ENCODE measurements at regions not wholly inside any gene's neighbourhood (a gene's known extent, or its start where the extent isn't known, plus 50 kb on each side); places are given as distances from the start of the nearest gene placed in this dataset.

DNA sequence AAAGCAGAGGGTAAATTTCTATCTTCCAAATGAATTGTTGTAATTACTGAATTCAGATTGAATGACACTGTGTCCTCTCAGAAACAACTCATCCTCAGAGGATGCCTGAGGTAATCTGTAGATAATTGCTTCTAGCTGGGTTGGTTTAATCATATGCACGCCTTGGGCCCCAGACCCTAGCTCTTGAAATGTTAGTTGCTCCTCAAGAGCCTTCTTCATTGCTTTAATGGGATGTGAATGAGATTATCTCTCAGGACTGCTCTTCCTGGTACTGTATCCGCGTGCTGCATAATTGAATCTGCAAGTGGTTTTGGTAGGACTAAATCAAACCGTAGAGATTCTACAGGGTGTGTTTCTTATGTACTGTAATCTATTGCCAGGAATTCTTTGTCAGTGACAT, 569.3 kb upstream of the NEGR1 start:
- H3K36me3 ChIP-seq (ENCODE audit: control insufficient read depth, insufficient read depth, low read length) = no peaks in the 10 kb centered on the region
- FAIRE-seq (no peak), DNase-seq (ENCODE audit: low read depth) (no peak)
- TF ChIP-seq, protein P1, sequence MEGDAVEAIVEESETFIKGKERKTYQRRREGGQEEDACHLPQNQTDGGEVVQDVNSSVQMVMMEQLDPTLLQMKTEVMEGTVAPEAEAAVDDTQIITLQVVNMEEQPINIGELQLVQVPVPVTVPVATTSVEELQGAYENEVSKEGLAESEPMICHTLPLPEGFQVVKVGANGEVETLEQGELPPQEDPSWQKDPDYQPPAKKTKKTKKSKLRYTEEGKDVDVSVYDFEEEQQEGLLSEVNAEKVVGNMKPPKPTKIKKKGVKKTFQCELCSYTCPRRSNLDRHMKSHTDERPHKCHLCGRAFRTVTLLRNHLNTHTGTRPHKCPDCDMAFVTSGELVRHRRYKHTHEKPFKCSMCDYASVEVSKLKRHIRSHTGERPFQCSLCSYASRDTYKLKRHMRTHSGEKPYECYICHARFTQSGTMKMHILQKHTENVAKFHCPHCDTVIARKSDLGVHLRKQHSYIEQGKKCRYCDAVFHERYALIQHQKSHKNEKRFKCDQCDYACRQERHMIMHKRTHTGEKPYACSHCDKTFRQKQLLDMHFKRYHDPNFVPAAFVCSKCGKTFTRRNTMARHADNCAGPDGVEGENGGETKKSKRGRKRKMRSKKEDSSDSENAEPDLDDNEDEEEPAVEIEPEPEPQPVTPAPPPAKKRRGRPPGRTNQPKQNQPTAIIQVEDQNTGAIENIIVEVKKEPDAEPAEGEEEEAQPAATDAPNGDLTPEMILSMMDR (IDR thresholded peaks at IDR 0.05; ENCODE audit: insufficient read depth, low read length, severe bottlenecking) = no peak
- H3K27me3 ChIP-seq (ENCODE audit: control insufficient read depth, insufficient read depth, low read length) = no peaks in the 10 kb centered on the region
- H3K4me3 ChIP-seq (ENCODE audit: low read depth, low read length) = no peak overlapping the region

- Histone ChIP-seq H3K27me3 (ENCODE audit: control insufficient read depth, insufficient read depth, low read length) (no peaks in the 10 kb centered on the region), H3K4me3 (ENCODE audit: low read depth, low read length) (no peak overlapping the region)
- FAIRE-seq = no peak
Measured at GRCh38 chr1:72848997-72849396, 566.7 kb upstream of the NEGR1 start.

GRCh38 chr1:72847651-72848050, 565.3 kb upstream of the NEGR1 start:
- Histone ChIP-seq H3K4me3 (ENCODE audit: low read depth, low read length) (no peak overlapping the region), H3K36me3 (ENCODE audit: control insufficient read depth, insufficient read depth, low read length) (no peaks in the 10 kb centered on the region), H3K27me3 (ENCODE audit: control insufficient read depth, insufficient read depth, low read length) (no peaks in the 10 kb centered on the region)
- DNase-seq (ENCODE audit: low read depth) (no peak), FAIRE-seq (no peak)
- TF ChIP-seq, protein P1 (IDR thresholded peaks at IDR 0.05; ENCODE audit: insufficient read depth, low read length, severe bottlenecking) = no peak

More at GRCh38 chr1:72848997-72849396, 566.7 kb upstream of the NEGR1 start:
- no peaks in the 10 kb centered on the region for H3K36me3 ChIP-seq (ENCODE audit: control insufficient read depth, insufficient read depth, low read length)
- no peak for DNase-seq (ENCODE audit: low read depth)
- TF ChIP-seq, protein P1 (IDR thresholded peaks at IDR 0.05; ENCODE audit: insufficient read depth, low read length, severe bottlenecking) = no peak

GRCh38 chr1:72846476-72847278, 564.3 kb upstream of the NEGR1 start:
- FAIRE-seq (no peak), DNase-seq (ENCODE audit: low read depth) (no peak)
- H3K27me3 ChIP-seq (ENCODE audit: control insufficient read depth, insufficient read depth, low read length) = no peaks in the 10 kb centered on the region
- no peak overlapping the region for H3K4me3 ChIP-seq (ENCODE audit: low read depth, low read length)
- no peaks in the 10 kb centered on the region for H3K36me3 ChIP-seq (ENCODE audit: control insufficient read depth, insufficient read depth, low read length)
- TF ChIP-seq, protein P1 (IDR thresholded peaks at IDR 0.05; ENCODE audit: insufficient read depth, low read length, severe bottlenecking) = no peak

GRCh38 chr1:72845981-72846380, 563.6 kb upstream of the NEGR1 start:
- TF ChIP-seq, protein P1 (IDR thresholded peaks at IDR 0.05; ENCODE audit: insufficient read depth, low read length, severe bottlenecking) = no peak
- no peak for FAIRE-seq
- H3K36me3 ChIP-seq (ENCODE audit: control insufficient read depth, insufficient read depth, low read length) = no peaks in the 10 kb centered on the region
- DNase-seq (ENCODE audit: low read depth) = no peak
- H3K27me3 ChIP-seq (ENCODE audit: control insufficient read depth, insufficient read depth, low read length) = no peaks in the 10 kb centered on the region
- H3K4me3 ChIP-seq (ENCODE audit: low read depth, low read length) = no peak overlapping the region

GRCh38 chr1:72845381-72845780, 563.0 kb upstream of the NEGR1 start:
- Histone ChIP-seq H3K27me3 (ENCODE audit: control insufficient read depth, insufficient read depth, low read length) (no peaks in the 10 kb centered on the region), H3K4me3 (ENCODE audit: low read depth, low read length) (no peak overlapping the region), H3K36me3 (ENCODE audit: control insufficient read depth, insufficient read depth, low read length) (no peaks in the 10 kb centered on the region)
- no peak for DNase-seq (ENCODE audit: low read depth)
- FAIRE-seq = no peak
- TF ChIP-seq, protein P1 (IDR thresholded peaks at IDR 0.05; ENCODE audit: insufficient read depth, low read length, severe bottlenecking) = no peak
